GM23338 (cell line): ENCODE measurements at regions not wholly inside any gene's neighbourhood (a gene's known extent, or its start where the extent isn't known, plus 50 kb on each side); places are given as distances from the start of the nearest gene placed in this dataset. TPM values are rescaled to one million over a fixed set of nuclear protein-coding genes. Genes with fewer than 3 reads are reported as not detected.
A peak's percentile ranks its signal among the peaks of the same experiment; 100 is the strongest.

Experiments
- ATAC-seq: fragments of 200-7000 bp; cut with Tn5 transposase; 3 replicates; pipeline ENCODE4 v1.9.1; 2020
- DNase-seq: peaks from one replicate; pipeline ENCODE4 v3.0.0-alpha.2; 2015; ENCODE audit warnings: low spot score
- H2AFZ ChIP-seq: fragments of 200-600 bp; sonication (generic); 2 replicates; pipeline ENCODE4 v1.8.0; 2016; ENCODE audit warnings: antibody characterized with exemption, mild to moderate bottlenecking, moderate library complexity
- H3F3A ChIP-seq: fragments of 200-600 bp; sonication (generic); replicated peaks from 2 replicates; pipeline ENCODE4 v1.8.0; 2017; ENCODE audit warnings: antibody characterized with exemption, mixed run types, low read depth
- H3K27ac ChIP-seq: fragments of 200-600 bp; sonication (generic); 2 replicates; pipeline ENCODE4 v1.6.1; 2016; ENCODE audit warnings: low read depth
- H3K27me3 ChIP-seq: fragments of 200-600 bp; sonication (generic); 2 replicates; pipeline ENCODE4 v1.8.0; 2016; ENCODE audit warnings: mild to moderate bottlenecking, mixed run types, moderate library complexity; ENCODE audit not compliant: insufficient read depth
- H3K36me3 ChIP-seq: fragments of 200-600 bp; sonication (generic); 2 replicates; pipeline ENCODE4 v1.8.0; 2016; ENCODE audit warnings: mild to moderate bottlenecking; ENCODE audit not compliant: insufficient read depth
- H3K4me1 ChIP-seq: fragments of 200-600 bp; sonication (generic); 2 replicates; pipeline ENCODE4 v1.8.0; 2016; ENCODE audit warnings: mild to moderate bottlenecking, moderate library complexity; ENCODE audit not compliant: insufficient read depth
- H3K4me2 ChIP-seq: fragments of 200-600 bp; sonication (generic); 2 replicates; pipeline ENCODE4 v1.7.1; 2017; ENCODE audit warnings: mixed run types
- H3K4me3 ChIP-seq: fragments of 200-600 bp; sonication (generic); 2 replicates; pipeline ENCODE4 v1.6.1; 2016; ENCODE audit warnings: mixed run types
- H3K79me2 ChIP-seq: fragments of 200-600 bp; sonication (generic); replicated peaks from 2 replicates; pipeline ENCODE4 v1.8.0; 2017; ENCODE audit warnings: mild to moderate bottlenecking; ENCODE audit not compliant: insufficient read depth
- H3K9me2 ChIP-seq: fragments of 200-600 bp; sonication (generic); 2 replicates; pipeline ENCODE4 v1.8.0; 2017; ENCODE audit not compliant: insufficient read depth
- H4K20me1 ChIP-seq: fragments of 200-600 bp; sonication (generic); replicated peaks from 2 replicates; pipeline ENCODE4 v1.8.0; 2017; ENCODE audit warnings: mild to moderate bottlenecking; ENCODE audit not compliant: insufficient read depth
- H3K27ac Mint-ChIP-seq: 2 replicates; pipeline ENCODE4 v1.8.0; 2020; ENCODE audit warnings: inconsistent platforms, mild to moderate bottlenecking, moderate library complexity, mixed read lengths
- H3K27me3 Mint-ChIP-seq: 3 replicates; pipeline ENCODE4 v1.8.0; 2022; ENCODE audit warnings: low read depth, mild to moderate bottlenecking, moderate library complexity, mixed read lengths, inconsistent platforms; ENCODE audit not compliant: insufficient read depth, poor library complexity
- H3K36me3 Mint-ChIP-seq: 3 replicates; pipeline ENCODE4 v1.8.0; 2021; ENCODE audit warnings: low read depth, mild to moderate bottlenecking, inconsistent platforms, moderate library complexity, mixed read lengths
- H3K4me1 Mint-ChIP-seq: 3 replicates; pipeline ENCODE4 v1.8.0; 2020; ENCODE audit warnings: mild to moderate bottlenecking, inconsistent platforms, mixed read lengths
- H3K4me3 Mint-ChIP-seq: 3 replicates; pipeline ENCODE4 v1.8.0; 2021; ENCODE audit warnings: moderate library complexity, mild to moderate bottlenecking, inconsistent platforms, mixed read lengths
- H3K9me3 Mint-ChIP-seq: 3 replicates; pipeline ENCODE4 v1.8.0; 2020; ENCODE audit warnings: moderate library complexity, mild to moderate bottlenecking, inconsistent platforms, mixed read lengths
- CREB1 ChIP-seq: fragments of 250-450 bp; sonication (Bioruptor Pico); IDR thresholded peaks from 2 replicates; pipeline ENCODE4 v1.5.0; 2020; ENCODE audit warnings: low read depth, mild to moderate bottlenecking, moderate library complexity
- JUNB ChIP-seq: IDR thresholded peaks from one replicate; pipeline ENCODE4 v1.6.1; 2016; ENCODE audit warnings: antibody characterized with exemption; ENCODE audit not compliant: unreplicated experiment
- REST ChIP-seq: IDR thresholded peaks from one replicate; pipeline ENCODE4 v1.6.1; 2018; ENCODE audit warnings: antibody characterized with exemption; ENCODE audit not compliant: unreplicated experiment
- ZNF462 ChIP-seq: fragments of 250-450 bp; sonication (Bioruptor Pico); IDR thresholded peaks from 2 replicates; pipeline ENCODE4 v1.5.0; 2020; ENCODE audit warnings: mild to moderate bottlenecking, moderate library complexity
- microRNA counts: library from miRNA; unstranded; fragments of <30 nt; microRNA quantifications from one replicate; lab custom pipeline; 2017
- microRNA-seq: library from miRNA; unstranded; fragments of <30 nt; microRNA quantifications from one replicate; pipeline ENCODE4, GENCODE V29; 2017
- small RNA-seq: library from RNA; depleted of rRNA; stranded (forward); fragments of <200 nt; gene quantifications from one replicate; pipeline ENCODE3, GENCODE V24; 2014; ENCODE audit warnings: low replicate concordance

- no peak for TF ChIP-seq CREB1 (CRISPR knock-in tag)
Observed at GRCh38 chr19:20250627-20251026, 83.6 kb downstream of the ZNF486 start (continued).

- Histone ChIP-seq H3K4me2 (no peak overlapping the region), H3K4me1 (peaks cover 43% of the 10 kb centered on the region), H3K27ac (no peak overlapping the region), H3K4me3 (no peak overlapping the region), H3K9me2 (no peaks in the 10 kb centered on the region), H4K20me1 (no peaks in the 10 kb centered on the region), H3K27me3 (no peaks in the 10 kb centered on the region), H3K79me2 (no peaks in the 10 kb centered on the region), H3F3A (no peaks in the 10 kb centered on the region), H3K36me3 (no peaks in the 10 kb centered on the region), H2AFZ (no peak overlapping the region)
- H3K4me3 Mint-ChIP-seq, result no peak overlapping the region
- TF ChIP-seq ZNF462 (no peak), REST (no peak), JUNB (no peak)
- DNase-seq, result no peak
- H3K27me3 Mint-ChIP-seq, result peaks cover 2% of the 10 kb centered on the region
- no peak overlapping the region for H3K27ac Mint-ChIP-seq
- H3K36me3 Mint-ChIP-seq, result no peaks in the 10 kb centered on the region
- no peaks in the 10 kb centered on the region for H3K9me3 Mint-ChIP-seq
- H3K4me1 Mint-ChIP-seq, result peaks cover 39% of the 10 kb centered on the region
- ATAC-seq, result no peak
Observed at GRCh38 chr19:20250121-20250520, 83.1 kb downstream of the ZNF486 start.

MicroRNAs encoded in the stretch of these regions (microRNA counts, 767-probe panel; counts per million panel counts)
- not detected for microRNA hsa-miR-1270 (lab: Ali Mortazavi, UCI)

Small RNA genes lying in the stretch of these regions (microRNA-seq; reads per million reads assigned to microRNA genes)
- gene MIR1270, result 48.5 reads per million, percentile 56 among the genes with 10 or more reads in this experiment

Small RNA genes lying in the stretch of these regions (small RNA-seq; reads per million reads assigned to genes)
- 3.1 reads per million, percentile 88 among the genes with 10 or more reads in this experiment for gene MIR1270
